Progenitor cell of endocrine pancreas (in vitro differentiated cells): ENCODE measurements at regions not wholly inside any gene's neighbourhood (a gene's known extent, or its start where the extent isn't known, plus 50 kb on each side); places are given as distances from the start of the nearest gene placed in this dataset.

Experiments
- DNase-seq: peaks from one replicate; pipeline ENCODE4 v3.0.0; 2021; ENCODE audit warnings: low spot score; ENCODE audit not compliant: unreplicated experiment
- H3K27ac Mint-ChIP-seq: 2 replicates; pipeline ENCODE4 v1.8.0; 2021; ENCODE audit warnings: mild to moderate bottlenecking, moderate library complexity, mixed read lengths
- H3K27me3 Mint-ChIP-seq: 2 replicates; pipeline ENCODE4 v1.8.0; 2021; ENCODE audit warnings: mixed read lengths
- H3K36me3 Mint-ChIP-seq: 2 replicates; pipeline ENCODE4 v1.8.0; 2022; ENCODE audit warnings: mixed read lengths; ENCODE audit not compliant: insufficient read depth
- H3K4me1 Mint-ChIP-seq: 2 replicates; pipeline ENCODE4 v1.8.0; 2021; ENCODE audit warnings: low read depth, mixed read lengths
- H3K4me3 Mint-ChIP-seq: 2 replicates; pipeline ENCODE4 v1.8.0; 2021; ENCODE audit warnings: low read depth, mild to moderate bottlenecking, moderate library complexity, mixed read lengths
- H3K9me3 Mint-ChIP-seq: 2 replicates; pipeline ENCODE4 v1.8.0; 2021; ENCODE audit warnings: low read depth, mixed read lengths
- CTCF ChIP-seq: fragments of 200-600 bp; sonication (generic); IDR thresholded peaks from one replicate; pipeline ENCODE4 v1.5.0; 2021; ENCODE audit warnings: antibody characterized with exemption, mild to moderate bottlenecking; ENCODE audit not compliant: unreplicated experiment

DNA sequence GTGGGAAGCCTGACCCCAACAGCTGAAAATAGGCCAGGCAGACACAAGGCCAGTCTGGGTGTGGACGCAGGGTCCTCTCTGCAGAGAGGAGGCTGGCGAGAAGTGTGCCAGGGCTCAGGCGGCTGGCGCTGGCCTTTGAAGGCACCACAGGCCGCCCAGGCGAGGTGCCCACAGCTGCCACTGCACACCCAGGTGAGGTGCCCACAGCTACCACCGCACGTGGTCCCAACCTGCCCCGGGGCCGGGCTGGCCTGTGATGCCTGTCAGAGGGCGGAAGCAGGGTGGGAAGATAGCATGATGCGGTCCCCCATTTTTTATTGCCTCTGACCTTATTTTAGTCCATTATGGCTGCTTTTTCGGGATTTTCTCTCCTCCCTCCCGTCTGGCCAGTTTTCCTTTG is 1303.9 kb downstream of the BRD1 start:
- DNase-seq: no peak
- Mint-ChIP-seq H3K27me3 (peaks cover 32% of the 10 kb centered on the region), H3K36me3 (no peaks in the 10 kb centered on the region), H3K27ac (no peak overlapping the region), H3K9me3 (no peaks in the 10 kb centered on the region), H3K4me3 (no peak overlapping the region), H3K4me1 (peaks cover 8% of the 10 kb centered on the region)
- no peak for TF ChIP-seq CTCF

DNA sequence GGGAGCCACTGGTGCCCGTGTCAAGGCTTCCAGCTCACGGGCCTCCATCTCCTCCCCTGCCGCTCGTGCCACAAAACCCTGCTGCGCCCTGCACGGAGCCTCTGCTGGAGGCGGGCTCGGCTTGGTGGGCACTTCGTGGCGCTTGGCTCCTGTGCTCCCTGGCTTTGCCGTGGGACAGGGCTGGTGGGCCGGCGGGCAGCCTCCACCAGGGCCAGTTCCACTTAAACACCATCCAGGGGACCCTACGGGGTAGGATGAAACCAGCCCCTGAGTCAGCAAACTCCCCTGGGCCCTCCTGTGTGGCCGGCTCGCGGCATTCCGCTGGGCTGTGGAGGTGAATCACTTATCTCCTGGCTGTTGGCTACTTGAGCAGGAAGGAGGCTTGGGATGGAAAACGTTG is 1304.6 kb downstream of the BRD1 start:
- Mint-ChIP-seq H3K4me1 (peaks cover 4% of the 10 kb centered on the region), H3K27ac (no peak overlapping the region), H3K9me3 (no peaks in the 10 kb centered on the region), H3K27me3 (peaks cover 30% of the 10 kb centered on the region), H3K36me3 (no peaks in the 10 kb centered on the region), H3K4me3 (no peak overlapping the region)
- TF ChIP-seq CTCF: no peak
- DNase-seq: no peak

DNA sequence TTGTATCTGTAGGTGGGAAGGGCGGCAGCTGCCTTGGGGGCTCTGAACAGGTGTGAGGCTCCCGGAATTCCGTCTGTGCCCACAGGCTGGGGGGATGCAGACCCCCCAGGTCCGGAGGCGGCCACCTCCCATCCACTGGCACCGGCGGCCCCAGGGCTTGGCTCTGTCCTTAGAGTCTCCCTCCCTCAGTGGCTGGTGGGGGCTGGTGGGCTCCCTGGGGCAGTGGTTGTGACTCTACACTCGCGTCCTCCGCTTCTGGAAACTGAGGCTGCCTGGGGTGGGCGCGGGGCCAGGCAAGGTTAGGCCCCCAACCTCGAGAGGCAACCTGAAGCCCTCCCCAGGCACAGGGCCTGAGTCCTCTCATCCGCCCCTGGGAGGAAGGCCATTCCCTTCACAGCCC is 1305.4 kb downstream of the BRD1 start:
- no peak for TF ChIP-seq CTCF
- Mint-ChIP-seq H3K4me3 (no peak overlapping the region), H3K27me3 (peaks cover 30% of the 10 kb centered on the region)

DNA sequence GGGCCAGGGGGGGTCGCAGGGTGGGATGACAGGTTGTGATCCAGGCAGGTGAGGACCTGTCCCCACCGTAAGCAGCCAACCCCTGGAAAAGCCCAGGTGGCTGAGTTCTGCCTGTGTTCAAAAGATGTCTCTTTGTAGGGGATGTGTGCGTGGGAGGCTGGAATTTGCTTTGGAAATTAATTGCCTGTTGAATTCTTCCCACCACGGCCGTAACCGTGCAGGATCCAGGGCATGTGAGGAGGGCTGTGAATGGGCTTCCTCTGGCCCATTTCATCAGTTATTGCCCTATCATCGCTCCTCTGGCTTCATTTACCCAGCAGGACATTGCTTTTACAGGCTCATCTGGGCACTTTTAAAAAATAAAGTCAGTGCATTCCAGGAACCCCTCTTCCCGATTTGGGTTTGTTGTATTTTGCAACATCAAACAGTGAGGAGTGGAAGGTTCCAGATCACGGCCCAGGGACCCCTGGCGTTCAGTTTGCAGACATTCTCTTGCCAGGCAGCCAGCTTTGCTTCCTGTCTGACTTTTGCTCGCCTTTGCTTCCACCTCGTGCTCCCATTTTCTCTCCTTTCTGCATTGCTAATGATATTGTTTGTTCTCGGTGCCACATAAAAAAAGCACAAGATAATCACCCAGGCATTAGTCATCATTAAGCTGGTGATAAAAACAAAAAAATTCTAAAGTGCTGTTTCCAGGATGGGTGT is 1306.6 kb downstream of the BRD1 start:
- Mint-ChIP-seq H3K4me1 (peaks cover 4% of the 10 kb centered on the region), H3K27ac (no peak overlapping the region), H3K27me3 (peaks cover 23% of the 10 kb centered on the region), H3K9me3 (no peaks in the 10 kb centered on the region), H3K36me3 (no peaks in the 10 kb centered on the region), H3K4me3 (no peak overlapping the region)
- TF ChIP-seq CTCF: no peak
- DNase-seq: no peak

More for the DNA sequence above, 1305.4 kb downstream of the BRD1 start:
- no peak for DNase-seq
- H3K36me3 Mint-ChIP-seq: no peaks in the 10 kb centered on the region
- no peak overlapping the region for H3K27ac Mint-ChIP-seq
- no peaks in the 10 kb centered on the region for H3K9me3 Mint-ChIP-seq
- peaks cover 4% of the 10 kb centered on the region for H3K4me1 Mint-ChIP-seq

- Mint-ChIP-seq H3K4me1 (peaks cover 4% of the 10 kb centered on the region), H3K9me3 (no peaks in the 10 kb centered on the region), H3K4me3 (no peak overlapping the region), H3K36me3 (no peaks in the 10 kb centered on the region), H3K27me3 (peaks cover 18% of the 10 kb centered on the region), H3K27ac (no peak overlapping the region)
- no peak for DNase-seq
- TF ChIP-seq CTCF: no peak
Measured at GRCh38 chr22:48520207-48520606, 1307.5 kb downstream of the BRD1 start.
